ENCODE measurements at regions not wholly inside any gene's neighbourhood (a gene's known extent, or its start where the extent isn't known, plus 50 kb on each side); places are given as distances from the start of the nearest gene placed in this dataset.

- Mint-ChIP-seq H3K4me3 (no peak overlapping the region), H3K27ac (no peak overlapping the region), H3K36me3 (peaks cover 0 to 3% (median 0%) of the 10 kb centered on the region in 5 donors), H3K9me3 (peaks cover 0 to 6% (median 4%) of the 10 kb centered on the region in 11 donors), H3K27me3 (peaks cover 0 to 25% (median 16%) of the 10 kb centered on the region in 5 donors), H3K4me1 (no peaks in the 10 kb centered on the region)
- Histone ChIP-seq H3K4me1 (ENCODE audit: control insufficient read depth in 2 of 2, insufficient read depth in 2 of 2, low read length in 2 of 2) (no peaks in the 10 kb centered on the region), H3K4me3 (ENCODE audit: low read length) (no peak overlapping the region), H3K36me3 (ENCODE audit: control insufficient read depth in 2 of 3, insufficient read depth in 3 of 3, low read length in 3 of 3) (no peaks in the 10 kb centered on the region), H3K9me3 (ENCODE audit: control insufficient read depth in 2 of 3, low read length in 3 of 3) (no peaks in the 10 kb centered on the region), H3K27ac (ENCODE audit: low read depth, low read length) (no peak overlapping the region), H3K27me3 (ENCODE audit: control insufficient read depth in 2 of 2, insufficient read depth in 2 of 2, low read length in 2 of 2) (no peaks in the 10 kb centered on the region)
- DNase-seq: no peak
- intact Hi-C loops (cut with micrococcal nuclease): no loop called here
- ATAC-seq: no peak
- ChIA-PET CTCF (no interaction called here), POLR2A (no interaction called here)
These were observed 65.8 kb upstream of the SKAP2 start for GRCh38 chr7:26930201-26930600.

DNA sequence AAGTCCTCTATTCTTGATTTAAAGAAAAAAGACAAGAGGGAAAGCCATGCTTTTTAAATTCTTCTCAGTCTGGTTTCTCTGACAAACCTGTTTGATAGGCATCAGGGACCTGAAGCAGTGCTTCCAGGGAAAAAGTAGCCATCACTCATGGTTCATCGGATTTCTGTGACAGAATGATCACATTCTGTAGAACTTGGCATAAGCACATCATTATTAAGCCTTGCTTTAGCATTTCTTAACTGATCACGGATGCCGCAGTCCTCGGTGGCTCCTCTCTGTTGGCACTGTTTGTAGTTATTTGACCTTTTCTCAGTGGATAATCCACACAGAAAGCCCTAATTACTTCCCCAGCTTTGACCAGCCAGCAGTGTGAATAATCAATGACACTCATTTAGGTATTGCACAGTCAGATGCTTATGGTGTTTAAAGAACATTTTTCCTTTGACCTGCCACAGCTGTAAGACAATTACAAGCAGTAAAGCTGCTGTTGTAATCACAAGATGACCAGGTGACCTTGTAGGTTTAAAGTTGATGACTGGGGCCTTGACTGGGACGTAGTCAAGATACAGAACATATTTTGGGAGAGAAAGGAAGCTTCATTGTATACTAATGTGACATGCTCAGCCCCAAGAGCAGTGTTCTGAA is 64.4 kb upstream of the SKAP2 start:
- H3K4me3 Mint-ChIP-seq: no peak overlapping the region
- ATAC-seq (no peak), DNase-seq (no peak)
- H3K36me3 Mint-ChIP-seq: peaks cover 0 to 3% (median 0%) of the 10 kb centered on the region in 5 donors
- no peaks in the 10 kb centered on the region for H3K4me1 Mint-ChIP-seq
- Histone ChIP-seq H3K36me3 (ENCODE audit: control insufficient read depth in 2 of 3, insufficient read depth in 3 of 3, low read length in 3 of 3) (no peaks in the 10 kb centered on the region), H3K27me3 (ENCODE audit: control insufficient read depth in 2 of 2, insufficient read depth in 2 of 2, low read length in 2 of 2) (no peaks in the 10 kb centered on the region), H3K4me1 (ENCODE audit: control insufficient read depth in 2 of 2, insufficient read depth in 2 of 2, low read length in 2 of 2) (no peaks in the 10 kb centered on the region), H3K9me3 (ENCODE audit: control insufficient read depth in 2 of 3, low read length in 3 of 3) (no peaks in the 10 kb centered on the region), H3K4me3 (ENCODE audit: low read length) (no peak overlapping the region), H3K27ac (ENCODE audit: low read depth, low read length) (no peak overlapping the region)
- intact Hi-C loops (cut with micrococcal nuclease): no loop called here
- H3K27me3 Mint-ChIP-seq: peaks cover 0 to 30% (median 25%) of the 10 kb centered on the region in 5 donors
- ChIA-PET CTCF (no interaction called here), POLR2A (interaction anchor here (0.8 kb wide), 1 partner anchor 649 kb away, joined by 3 read pairs; no protein-coding TSS in a partner anchor)
- peaks cover 0 to 6% (median 0%) of the 10 kb centered on the region in 11 donors for H3K9me3 Mint-ChIP-seq
- no peak overlapping the region for H3K27ac Mint-ChIP-seq

GRCh38 chr7:26925768-26926167 is 61.4 kb upstream of the SKAP2 start:
- no peaks in the 10 kb centered on the region for H3K9me3 ChIP-seq (ENCODE audit: control insufficient read depth in 2 of 3, low read length in 3 of 3)
- H3K4me1 ChIP-seq (ENCODE audit: control insufficient read depth in 2 of 2, insufficient read depth in 2 of 2, low read length in 2 of 2): no peaks in the 10 kb centered on the region
- Mint-ChIP-seq H3K27ac (no peak overlapping the region), H3K4me1 (no peaks in the 10 kb centered on the region), H3K27me3 (peaks cover 0 to 27% (median 19%) of the 10 kb centered on the region in 5 donors), H3K36me3 (peaks cover 0 to 3% (median 0%) of the 10 kb centered on the region in 5 donors), H3K4me3 (no peak overlapping the region), H3K9me3 (peaks cover 0 to 4% (median 0%) of the 10 kb centered on the region in 11 donors)
- H3K36me3 ChIP-seq (ENCODE audit: control insufficient read depth in 2 of 3, insufficient read depth in 3 of 3, low read length in 3 of 3): no peaks in the 10 kb centered on the region
- DNase-seq (no peak), ATAC-seq (no peak)
- ChIA-PET POLR2A (no interaction called here), CTCF (no interaction called here)
- no peak overlapping the region for H3K27ac ChIP-seq (ENCODE audit: low read depth, low read length)
- H3K27me3 ChIP-seq (ENCODE audit: control insufficient read depth in 2 of 2, insufficient read depth in 2 of 2, low read length in 2 of 2): no peaks in the 10 kb centered on the region
- H3K4me3 ChIP-seq (ENCODE audit: low read length): no peak overlapping the region
- intact Hi-C loops (cut with micrococcal nuclease): no loop called here

DNA sequence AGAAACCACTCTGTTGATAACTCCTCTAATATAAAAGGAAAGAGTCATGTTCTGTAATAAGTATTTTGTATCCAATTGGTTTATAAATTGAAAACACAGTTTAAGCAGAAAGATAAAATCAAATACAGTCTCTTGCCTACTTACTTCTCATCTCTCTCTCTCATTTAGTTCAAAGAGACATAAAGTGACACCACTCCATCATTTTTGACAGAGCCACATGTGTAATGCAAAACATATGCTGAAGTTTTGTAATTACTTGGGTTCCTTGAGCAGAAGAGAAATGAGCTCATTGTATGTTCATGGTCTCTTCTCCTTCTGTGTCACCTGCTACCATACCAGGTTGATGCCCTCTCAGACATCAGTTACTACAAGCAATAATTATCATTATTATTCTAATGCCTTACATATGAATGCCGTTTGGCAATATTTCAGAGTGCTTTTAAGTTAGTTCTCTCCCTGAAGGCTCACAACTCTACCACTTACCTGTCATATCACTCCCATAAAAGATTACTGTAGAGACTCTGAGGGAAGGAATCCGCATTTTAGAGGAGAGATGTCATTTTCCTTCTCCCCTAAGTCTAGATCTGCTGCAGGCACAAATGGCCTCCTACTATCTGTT is 59.9 kb upstream of the SKAP2 start:
- H3K27me3 ChIP-seq (ENCODE audit: control insufficient read depth in 2 of 2, insufficient read depth in 2 of 2, low read length in 2 of 2): no peaks in the 10 kb centered on the region
- peaks cover 0 to 3% (median 0%) of the 10 kb centered on the region in 5 donors for H3K36me3 Mint-ChIP-seq
- ATAC-seq (no peak), DNase-seq (no peak)
- H3K4me1 Mint-ChIP-seq: no peaks in the 10 kb centered on the region
- H3K27ac Mint-ChIP-seq: no peak overlapping the region
- no peaks in the 10 kb centered on the region for H3K9me3 ChIP-seq (ENCODE audit: control insufficient read depth in 2 of 3, low read length in 3 of 3)
- H3K27me3 Mint-ChIP-seq: peaks cover 4 to 21% (median 18%) of the 10 kb centered on the region in 5 donors
- no peak overlapping the region for H3K4me3 ChIP-seq (ENCODE audit: low read length)
- H3K9me3 Mint-ChIP-seq: no peaks in the 10 kb centered on the region
- intact Hi-C loops (cut with micrococcal nuclease): no loop called here
- H3K27ac ChIP-seq (ENCODE audit: low read depth, low read length): no peak overlapping the region
- H3K4me1 ChIP-seq (ENCODE audit: control insufficient read depth in 2 of 2, insufficient read depth in 2 of 2, low read length in 2 of 2): no peaks in the 10 kb centered on the region
- CTCF ChIA-PET: no interaction called here
- POLR2A ChIA-PET: interaction anchor here (0.7 kb wide), 1 partner anchor 844 kb away, joined by 3 read pairs; no protein-coding TSS in a partner anchor
- no peaks in the 10 kb centered on the region for H3K36me3 ChIP-seq (ENCODE audit: control insufficient read depth in 2 of 3, insufficient read depth in 3 of 3, low read length in 3 of 3)
- no peak overlapping the region for H3K4me3 Mint-ChIP-seq

GRCh38 chr7:26919906-26920493 is 55.6 kb upstream of the SKAP2 start:
- H3K4me3 Mint-ChIP-seq: no peak overlapping the region
- POLR2A ChIA-PET: no interaction called here
- intact Hi-C loops (cut with micrococcal nuclease): no loop called here

GRCh38 chr7:26918241-26918640 is 53.9 kb upstream of the SKAP2 start:
- Mint-ChIP-seq H3K36me3 (no peaks in the 10 kb centered on the region), H3K4me3 (no peak overlapping the region), H3K27me3 (peaks cover 7 to 26% (median 18%) of the 10 kb centered on the region in 5 donors), H3K9me3 (peaks cover 0 to 3% (median 0%) of the 10 kb centered on the region in 11 donors), H3K4me1 (no peaks in the 10 kb centered on the region), H3K27ac (no peak overlapping the region)
- Histone ChIP-seq H3K27ac (ENCODE audit: low read depth, low read length) (no peak overlapping the region), H3K36me3 (ENCODE audit: control insufficient read depth in 2 of 3, insufficient read depth in 3 of 3, low read length in 3 of 3) (no peaks in the 10 kb centered on the region), H3K9me3 (ENCODE audit: control insufficient read depth in 2 of 3, low read length in 3 of 3) (no peaks in the 10 kb centered on the region), H3K27me3 (ENCODE audit: control insufficient read depth in 2 of 2, insufficient read depth in 2 of 2, low read length in 2 of 2) (peaks cover 0 to 2% of the 10 kb centered on the region in 2 donors), H3K4me3 (ENCODE audit: low read length) (no peak overlapping the region), H3K4me1 (ENCODE audit: control insufficient read depth in 2 of 2, insufficient read depth in 2 of 2, low read length in 2 of 2) (no peaks in the 10 kb centered on the region)
- CTCF ChIA-PET: no interaction called here
- DNase-seq (no peak), ATAC-seq (no peak)
- POLR2A ChIA-PET: no interaction called here
- intact Hi-C loops (cut with micrococcal nuclease): no loop called here

More at GRCh38 chr7:26919906-26920493, 55.6 kb upstream of the SKAP2 start:
- DNase-seq (no peak), ATAC-seq (no peak)
- H3K4me1 Mint-ChIP-seq: no peaks in the 10 kb centered on the region
- Histone ChIP-seq H3K36me3 (ENCODE audit: control insufficient read depth in 2 of 3, insufficient read depth in 3 of 3, low read length in 3 of 3) (no peaks in the 10 kb centered on the region), H3K27me3 (ENCODE audit: control insufficient read depth in 2 of 2, insufficient read depth in 2 of 2, low read length in 2 of 2) (peaks cover 0 to 2% of the 10 kb centered on the region in 2 donors), H3K27ac (ENCODE audit: low read depth, low read length) (no peak overlapping the region), H3K4me1 (ENCODE audit: control insufficient read depth in 2 of 2, insufficient read depth in 2 of 2, low read length in 2 of 2) (no peaks in the 10 kb centered on the region), H3K4me3 (ENCODE audit: low read length) (no peak overlapping the region), H3K9me3 (ENCODE audit: control insufficient read depth in 2 of 3, low read length in 3 of 3) (no peaks in the 10 kb centered on the region)
- H3K27ac Mint-ChIP-seq: no peak overlapping the region
- no peaks in the 10 kb centered on the region for H3K36me3 Mint-ChIP-seq
- CTCF ChIA-PET: no interaction called here
- H3K27me3 Mint-ChIP-seq: peaks cover 7 to 23% (median 15%) of the 10 kb centered on the region in 5 donors
- no peaks in the 10 kb centered on the region for H3K9me3 Mint-ChIP-seq
